HepG2 (cell line): ENCODE measurements at regions not wholly inside any gene's neighbourhood (a gene's known extent, or its start where the extent isn't known, plus 50 kb on each side); places are given as distances from the start of the nearest gene placed in this dataset.

Experiments
- ATAC-seq: fragments of 200-7000 bp; cut with Tn5 transposase; 3 replicates; pipeline ENCODE4 v1.9.1; 2020; ENCODE audit warnings: mild to moderate bottlenecking, moderate library complexity
- BruUV-seq: library from RNA; stranded (reverse); fragments of 400-500 nt; replicated peaks from 2 replicates; lab custom pipeline; 2021; lab: Mats Ljungman, UMichigan
- CTCF ChIA-PET: fragments of 300-600 bp; formaldehyde crosslinking; extraction: SDS; loops from one replicate; lab custom pipeline; 2021; ENCODE audit warnings: low total read pairs, inconsistent platforms, low intra/inter-chr PET ratio; lab: Yijun Ruan, JAX
- POLR2A ChIA-PET: fragments of 350-600 bp; sonication (Branson Sonifier 250); formaldehyde crosslinking; loops from one replicate; lab custom pipeline; 2020; ENCODE audit warnings: antibody characterized with exemption, inconsistent platforms; lab: Yijun Ruan, JAX
- DNase-seq: peaks from one replicate; pipeline ENCODE4 v3.0.0-alpha.2; 2015; ENCODE audit warnings: low spot score
- FAIRE-seq: peaks from 3 replicates; lab custom pipeline; 2011; peaks lifted over from hg19 to GRCh38; lab: Jason Lieb, UNC
- H2AFZ ChIP-seq: one replicate; pipeline ENCODE4 v1.6.1; 2011; ENCODE audit warnings: low read length, inconsistent platforms
- H3K27ac ChIP-seq: fragments of 300-600 bp; 3 replicates; pipeline ENCODE4 v1.8.0; 2011; ENCODE audit warnings: mixed run types, mild to moderate bottlenecking, mixed read lengths, low read length, inconsistent platforms; ENCODE audit not compliant: insufficient read depth; ENCODE audit errors: extremely low read length
- H3K27me3 ChIP-seq, 2 experiments: fragments of 200-600 bp in 1 of 2; 2 replicates in 1 of 2; 3 replicates in 1 of 2; pipeline versions ENCODE4 v1.6.0 to v1.8.0; 2011; ENCODE audit warnings: low read length in 2 of 2, mild to moderate bottlenecking in 2 of 2, moderate library complexity in 2 of 2, inconsistent platforms in 1 of 2; ENCODE audit not compliant: insufficient read depth in 2 of 2, control insufficient read depth in 1 of 2
- H3K36me3 ChIP-seq, 2 experiments: fragments of 200-600 bp in 1 of 2; replicated peaks in 1 of 2; 2 replicates in 1 of 2; 3 replicates in 1 of 2; pipeline versions ENCODE4 v1.5.1 to v1.8.0; 2011; ENCODE audit warnings: low read length in 2 of 2, inconsistent platforms in 1 of 2; ENCODE audit not compliant: insufficient read depth in 2 of 2, control insufficient read depth in 1 of 2
- H3K4me1 ChIP-seq: 2 replicates; pipeline ENCODE4 v1.5.1; 2012; ENCODE audit warnings: low read length, inconsistent platforms; ENCODE audit not compliant: insufficient read depth
- H3K4me2 ChIP-seq: 2 replicates; pipeline ENCODE4 v1.6.0; 2011; ENCODE audit warnings: low read depth, low read length, inconsistent platforms
- H3K4me3 ChIP-seq, 3 experiments: fragments of 200-600 bp in 1 of 3; sonication (generic), shearing (Covaris generic) in 1 of 3; replicated peaks in 1 of 3; 2 replicates each; pipeline ENCODE4 v1.5.1; 2011 to 2016; ENCODE audit warnings: low read length in 3 of 3, inconsistent platforms in 2 of 3, low read depth in 2 of 3, mild to moderate bottlenecking in 2 of 3, control low read depth in 1 of 3, mixed read lengths in 1 of 3; ENCODE audit not compliant: insufficient read depth in 1 of 3
- H3K79me2 ChIP-seq: one replicate; pipeline ENCODE4 v1.6.1; 2011; ENCODE audit warnings: low read length, inconsistent platforms; ENCODE audit not compliant: insufficient read depth
- H3K9ac ChIP-seq: 2 replicates; pipeline ENCODE4 v1.6.0; 2011; ENCODE audit warnings: mild to moderate bottlenecking, low read depth, low read length, inconsistent platforms; ENCODE audit not compliant: insufficient read depth
- H3K9me3 ChIP-seq: 2 replicates; pipeline ENCODE4 v1.5.1; 2012; ENCODE audit warnings: mild to moderate bottlenecking, low read length
- H4K20me1 ChIP-seq: 2 replicates; pipeline ENCODE4 v1.6.0; 2011; ENCODE audit warnings: inconsistent platforms, mild to moderate bottlenecking, low read length, moderate library complexity; ENCODE audit not compliant: insufficient read depth
- CHD2 ChIP-seq: IDR thresholded peaks from 2 replicates; pipeline ENCODE4 v1.6.1; 2011; ENCODE audit warnings: low read depth, low read length, improper control_type of control experiment
- KAT2B ChIP-seq: fragments of 150-350 bp; IDR thresholded peaks from 2 replicates; pipeline ENCODE4 v1.6.1; 2014; ENCODE audit warnings: low read depth, low read length, borderline replicate concordance
- MATR3 ChIP-seq: sonication (generic); formaldehyde crosslinking; IDR thresholded peaks from 2 replicates; pipeline ENCODE4 v1.4.0; 2020; ENCODE audit warnings: missing genetic modification reagents
- NFYC ChIP-seq: IDR thresholded peaks from 2 replicates; pipeline ENCODE4 v1.6.1; 2016; ENCODE audit warnings: missing genetic modification reagents, missing compliant biosample characterization
- NR2F1 ChIP-seq, 2 experiments: fragments of 450-650 bp in 1 of 2; formaldehyde crosslinking in 1 of 2; IDR thresholded peaks; 2 replicates each; pipeline versions ENCODE4 v1.5.0 to v1.6.1; 2016 to 2020; ENCODE audit warnings: mild to moderate bottlenecking in 1 of 2, missing compliant biosample characterization in 1 of 2, missing genetic modification reagents in 1 of 2, moderate library complexity in 1 of 2
- PLRG1 ChIP-seq: fragments of 450-650 bp; conservative IDR thresholded peaks from 2 replicates; pipeline ENCODE4 v1.6.1; 2016
- POLR2G ChIP-seq: fragments of 200-400 bp; formaldehyde crosslinking; IDR thresholded peaks from 2 replicates; pipeline ENCODE4 v1.6.1; 2018; ENCODE audit warnings: mild to moderate bottlenecking, low read depth, low read length, moderate library complexity
- REXO4 ChIP-seq: sonication (generic); formaldehyde crosslinking; IDR thresholded peaks from 2 replicates; pipeline ENCODE4 v1.8.0; 2022; ENCODE audit warnings: missing genetic modification reagents, mild to moderate bottlenecking, borderline replicate concordance
- SETDB1 ChIP-seq: sonication (generic); formaldehyde crosslinking; IDR thresholded peaks from 2 replicates; pipeline ENCODE4 v1.5.1; 2020; ENCODE audit warnings: missing genetic modification reagents, mild to moderate bottlenecking, borderline replicate concordance
- SMC3 ChIP-seq: IDR thresholded peaks from 2 replicates; pipeline ENCODE4 v1.6.1; 2011; ENCODE audit warnings: low read length, improper control_type of control experiment
- STAG1 ChIP-seq: sonication (generic); formaldehyde crosslinking; IDR thresholded peaks from 2 replicates; pipeline ENCODE4 v1.4.0; 2020; ENCODE audit warnings: missing genetic modification reagents
- ZKSCAN5 ChIP-seq: sonication (generic); formaldehyde crosslinking; IDR thresholded peaks from 2 replicates; pipeline ENCODE4 v1.5.1; 2020; ENCODE audit warnings: mild to moderate bottlenecking, missing genetic modification reagents
- ZNF18 ChIP-seq: sonication (generic); formaldehyde crosslinking; IDR thresholded peaks from 2 replicates; pipeline ENCODE4 v1.8.0; 2022; ENCODE audit warnings: mild to moderate bottlenecking, missing genetic modification reagents; ENCODE audit not compliant: insufficient replicate concordance
- ZNF20 ChIP-seq: sonication (generic); formaldehyde crosslinking; IDR thresholded peaks from 2 replicates; pipeline ENCODE4 v1.4.0; 2020; ENCODE audit warnings: mild to moderate bottlenecking, moderate library complexity, missing genetic modification reagents
- ZNF326 ChIP-seq: sonication (generic); formaldehyde crosslinking; IDR thresholded peaks from 2 replicates; pipeline ENCODE4 v1.4.0; 2020; ENCODE audit warnings: missing genetic modification reagents, borderline replicate concordance
- ZNF652 ChIP-seq: IDR thresholded peaks from 2 replicates; pipeline ENCODE4 v1.6.1; 2016; ENCODE audit warnings: low read depth, borderline replicate concordance
- ZNF766 ChIP-seq: sonication (generic); formaldehyde crosslinking; IDR thresholded peaks from 2 replicates; pipeline ENCODE4 v1.5.0; 2020; ENCODE audit warnings: missing genetic modification reagents, borderline replicate concordance
- WGBS: methylation state at CpG from one replicate; pipeline ENCODE4 v1.1.6; 2017; ENCODE audit warnings: low lambda C conversion rate; 5-methylcytosine and 5-hydroxymethylcytosine counted together
- in situ Hi-C: cut with HindIII; loops from 2 replicates; pipeline ENCODE4 v1.10.0; 2017; ENCODE audit warnings: low pct_unique_long_range_greater_than_20kb; ENCODE audit not compliant: extremely low pct_ligation_motif_present
- intact Hi-C: fragments of 100-400 bp; cut with micrococcal nuclease; formaldehyde crosslinking; loops from one replicate; pipeline ENCODE4 v1.10.0; 2022; ENCODE audit not compliant: unreplicated experiment
- TF ChIP-seq, protein P1 (sequence below): IDR thresholded peaks from 2 replicates; pipeline ENCODE4 v1.6.1; 2016; ENCODE audit warnings: mild to moderate bottlenecking
- TF ChIP-seq, protein P2 (sequence below): sonication (generic); formaldehyde crosslinking; IDR thresholded peaks from 2 replicates; pipeline ENCODE4 v1.9.0; 2021; ENCODE audit warnings: missing genetic modification reagents, mild to moderate bottlenecking, borderline replicate concordance
- TF ChIP-seq, protein P3 (sequence below): sonication (generic); formaldehyde crosslinking; IDR thresholded peaks from 2 replicates; pipeline ENCODE4 v1.9.0; 2021; ENCODE audit warnings: missing genetic modification reagents, mild to moderate bottlenecking, borderline replicate concordance
- TF ChIP-seq, protein P4 (sequence below): sonication (generic); formaldehyde crosslinking; IDR thresholded peaks from 2 replicates; pipeline ENCODE4 v1.4.0; 2020; ENCODE audit warnings: missing genetic modification reagents

DNA sequence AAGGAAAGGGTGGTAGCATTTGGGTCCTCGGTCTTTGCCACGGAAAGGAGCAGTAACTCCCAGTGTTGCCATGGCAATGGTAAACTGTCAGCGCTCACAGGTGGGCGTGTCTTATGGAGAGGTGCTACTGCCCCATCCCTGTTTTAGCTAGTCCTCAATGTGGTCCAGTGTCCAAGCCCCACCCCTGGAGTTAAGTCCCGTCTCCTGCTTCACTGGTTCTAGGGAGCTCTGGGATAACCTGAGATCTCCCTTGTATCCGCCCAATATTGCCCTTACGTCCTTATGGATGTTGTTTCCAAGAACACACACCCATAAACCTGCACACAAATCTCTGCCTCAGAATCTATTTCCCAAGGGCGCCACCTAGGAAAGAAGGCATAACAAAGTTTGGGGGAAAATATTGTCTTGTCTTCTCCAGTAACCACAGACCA lies 64.2 kb downstream of the SPRING1 start:
- H3K36me3 ChIP-seq: no peaks in the 10 kb centered on the region
- H4K20me1 ChIP-seq: no peaks in the 10 kb centered on the region; the same call in 1 of the 2 replicates
- intact Hi-C loops: no loop called here
- H3K27me3 ChIP-seq: no peaks in the 10 kb centered on the region
- H3K27ac ChIP-seq: no peak overlapping the region
- no peaks in the 10 kb centered on the region for H3K79me2 ChIP-seq
- no TSS peak for BruUV-seq
- no peak overlapping the region for H2AFZ ChIP-seq
- no peak overlapping the region for H3K4me3 ChIP-seq
- no peak overlapping the region for H3K4me2 ChIP-seq
- CTCF ChIA-PET: no interaction called here
- DNase-seq: no peak
- peaks cover 26% of the 10 kb centered on the region for H3K4me1 ChIP-seq
- POLR2A ChIA-PET: no interaction called here
- in situ Hi-C loops: no loop called here
- ATAC-seq: no peak
- H3K9ac ChIP-seq: no peak overlapping the region
- 75% methylated on average over 6 of the region's 8 CpGs for WGBS
- FAIRE-seq: peak; percentile 18
- no peaks in the 10 kb centered on the region for H3K9me3 ChIP-seq
- no peak for TF ChIP-seq ZNF766 (CRISPR knock-in tag)
- no peak for TF ChIP-seq ZNF18 (CRISPR knock-in tag)
- TF ChIP-seq STAG1 (CRISPR knock-in tag): peak; percentile 43; the same call in 1 of the 2 replicates
- TF ChIP-seq KAT2B: no peak
- TF ChIP-seq, protein P1, sequence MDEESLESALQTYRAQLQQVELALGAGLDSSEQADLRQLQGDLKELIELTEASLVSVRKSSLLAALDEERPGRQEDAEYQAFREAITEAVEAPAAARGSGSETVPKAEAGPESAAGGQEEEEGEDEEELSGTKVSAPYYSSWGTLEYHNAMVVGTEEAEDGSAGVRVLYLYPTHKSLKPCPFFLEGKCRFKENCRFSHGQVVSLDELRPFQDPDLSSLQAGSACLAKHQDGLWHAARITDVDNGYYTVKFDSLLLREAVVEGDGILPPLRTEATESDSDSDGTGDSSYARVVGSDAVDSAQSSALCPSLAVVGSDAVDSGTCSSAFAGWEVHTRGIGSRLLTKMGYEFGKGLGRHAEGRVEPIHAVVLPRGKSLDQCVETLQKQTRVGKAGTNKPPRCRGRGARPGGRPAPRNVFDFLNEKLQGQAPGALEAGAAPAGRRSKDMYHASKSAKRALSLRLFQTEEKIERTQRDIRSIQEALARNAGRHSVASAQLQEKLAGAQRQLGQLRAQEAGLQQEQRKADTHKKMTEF: no peak
- TF ChIP-seq SMC3: peak; percentile 15; the same call in 1 of the 2 replicates
- TF ChIP-seq ZNF326: no peak
- no peak for TF ChIP-seq PLRG1
- TF ChIP-seq ZNF20 (CRISPR knock-in tag): no peak
- no peak for TF ChIP-seq POLR2G
- no peak for TF ChIP-seq NR2F1 (CRISPR knock-in tag; IDR thresholded peaks at IDR 0.05)
- TF ChIP-seq, protein P2, sequence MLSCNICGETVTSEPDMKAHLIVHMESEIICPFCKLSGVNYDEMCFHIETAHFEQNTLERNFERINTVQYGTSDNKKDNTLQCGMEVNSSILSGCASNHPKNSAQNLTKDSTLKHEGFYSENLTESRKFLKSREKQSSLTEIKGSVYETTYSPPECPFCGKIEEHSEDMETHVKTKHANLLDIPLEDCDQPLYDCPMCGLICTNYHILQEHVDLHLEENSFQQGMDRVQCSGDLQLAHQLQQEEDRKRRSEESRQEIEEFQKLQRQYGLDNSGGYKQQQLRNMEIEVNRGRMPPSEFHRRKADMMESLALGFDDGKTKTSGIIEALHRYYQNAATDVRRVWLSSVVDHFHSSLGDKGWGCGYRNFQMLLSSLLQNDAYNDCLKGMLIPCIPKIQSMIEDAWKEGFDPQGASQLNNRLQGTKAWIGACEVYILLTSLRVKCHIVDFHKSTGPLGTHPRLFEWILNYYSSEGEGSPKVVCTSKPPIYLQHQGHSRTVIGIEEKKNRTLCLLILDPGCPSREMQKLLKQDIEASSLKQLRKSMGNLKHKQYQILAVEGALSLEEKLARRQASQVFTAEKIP (CRISPR knock-in tag): no peak
- TF ChIP-seq, protein P3, sequence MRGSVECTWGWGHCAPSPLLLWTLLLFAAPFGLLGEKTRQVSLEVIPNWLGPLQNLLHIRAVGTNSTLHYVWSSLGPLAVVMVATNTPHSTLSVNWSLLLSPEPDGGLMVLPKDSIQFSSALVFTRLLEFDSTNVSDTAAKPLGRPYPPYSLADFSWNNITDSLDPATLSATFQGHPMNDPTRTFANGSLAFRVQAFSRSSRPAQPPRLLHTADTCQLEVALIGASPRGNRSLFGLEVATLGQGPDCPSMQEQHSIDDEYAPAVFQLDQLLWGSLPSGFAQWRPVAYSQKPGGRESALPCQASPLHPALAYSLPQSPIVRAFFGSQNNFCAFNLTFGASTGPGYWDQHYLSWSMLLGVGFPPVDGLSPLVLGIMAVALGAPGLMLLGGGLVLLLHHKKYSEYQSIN: no peak
- TF ChIP-seq, protein P4, sequence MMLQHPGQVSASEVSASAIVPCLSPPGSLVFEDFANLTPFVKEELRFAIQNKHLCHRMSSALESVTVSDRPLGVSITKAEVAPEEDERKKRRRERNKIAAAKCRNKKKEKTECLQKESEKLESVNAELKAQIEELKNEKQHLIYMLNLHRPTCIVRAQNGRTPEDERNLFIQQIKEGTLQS (CRISPR knock-in tag): no peak
- no peak for TF ChIP-seq ZNF652 (CRISPR knock-in tag)
- TF ChIP-seq SETDB1 (CRISPR knock-in tag): no peak
- TF ChIP-seq MATR3: no peak
- no peak for TF ChIP-seq NFYC (CRISPR knock-in tag)
- no peak for TF ChIP-seq CHD2
- TF ChIP-seq REXO4 (CRISPR knock-in tag): no peak
- no peak for TF ChIP-seq ZKSCAN5
